ENCODE measurements at regions not wholly inside any gene's neighbourhood (a gene's known extent, or its start where the extent isn't known, plus 50 kb on each side); places are given as distances from the start of the nearest gene placed in this dataset.

DNA sequence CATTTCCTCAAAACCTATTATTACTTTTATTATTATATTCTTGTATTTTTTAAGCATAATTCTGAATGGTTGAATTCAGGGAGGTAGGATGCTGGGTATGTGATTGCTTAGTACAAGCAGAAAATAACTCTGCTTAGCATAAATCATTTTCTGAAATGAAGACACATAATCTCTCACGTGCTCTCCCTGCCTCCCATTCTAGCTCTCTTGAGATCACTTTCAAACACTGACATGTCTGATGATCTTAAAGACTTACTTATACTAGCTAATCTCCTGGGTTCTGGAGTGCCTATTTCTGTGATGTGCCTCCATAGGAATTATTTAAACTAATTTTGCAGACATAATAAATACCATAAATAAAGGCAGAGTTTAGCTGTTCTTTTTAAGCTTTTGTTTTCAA is 1136.0 kb downstream of the SUCLG1 start:
- BruUV-seq (replicated peaks), result no TSS peak

DNA sequence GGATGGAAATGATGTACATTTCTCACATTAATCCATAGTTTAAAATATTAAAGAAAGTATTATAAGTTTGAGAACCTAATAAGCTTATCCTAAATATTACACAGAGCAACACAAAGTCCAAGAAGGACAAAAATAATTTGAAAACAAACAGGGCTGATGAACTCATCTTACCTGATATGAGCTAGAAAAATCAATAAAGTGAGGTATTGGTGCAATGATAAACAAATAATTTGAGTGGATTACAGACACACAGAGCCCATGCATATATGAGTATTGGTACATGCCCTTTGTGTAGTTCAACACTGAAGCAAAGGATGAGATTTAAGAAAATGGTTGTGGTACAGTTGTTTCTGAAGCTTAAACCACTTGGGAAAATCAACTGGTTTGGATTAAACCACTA is 1139.0 kb downstream of the SUCLG1 start:
- POLR2A ChIA-PET (ENCODE audit: low non-redundant PET), result no interaction called here
- CTCF ChIA-PET, result no interaction called here

More for the DNA sequence above, 1136.0 kb downstream of the SUCLG1 start:
- peaks cover 30% of the 10 kb centered on the region for H3K9me3 ChIP-seq (ENCODE audit: low read depth, low read length, poor library complexity, severe bottlenecking)
- no peaks in the 10 kb centered on the region for H3K27me3 ChIP-seq (replicated peaks; ENCODE audit: insufficient read depth, low read depth, low read length, poor library complexity)
- intact Hi-C loops (cut with micrococcal nuclease; ENCODE audit: unreplicated experiment), result no loop called here
- no peaks in the 10 kb centered on the region for H3K4me1 ChIP-seq (ENCODE audit: insufficient read depth, low read length, poor library complexity, severe bottlenecking)
- no peak for DNase-seq (ENCODE audit: low spot score)
- TF ChIP-seq, protein P1, sequence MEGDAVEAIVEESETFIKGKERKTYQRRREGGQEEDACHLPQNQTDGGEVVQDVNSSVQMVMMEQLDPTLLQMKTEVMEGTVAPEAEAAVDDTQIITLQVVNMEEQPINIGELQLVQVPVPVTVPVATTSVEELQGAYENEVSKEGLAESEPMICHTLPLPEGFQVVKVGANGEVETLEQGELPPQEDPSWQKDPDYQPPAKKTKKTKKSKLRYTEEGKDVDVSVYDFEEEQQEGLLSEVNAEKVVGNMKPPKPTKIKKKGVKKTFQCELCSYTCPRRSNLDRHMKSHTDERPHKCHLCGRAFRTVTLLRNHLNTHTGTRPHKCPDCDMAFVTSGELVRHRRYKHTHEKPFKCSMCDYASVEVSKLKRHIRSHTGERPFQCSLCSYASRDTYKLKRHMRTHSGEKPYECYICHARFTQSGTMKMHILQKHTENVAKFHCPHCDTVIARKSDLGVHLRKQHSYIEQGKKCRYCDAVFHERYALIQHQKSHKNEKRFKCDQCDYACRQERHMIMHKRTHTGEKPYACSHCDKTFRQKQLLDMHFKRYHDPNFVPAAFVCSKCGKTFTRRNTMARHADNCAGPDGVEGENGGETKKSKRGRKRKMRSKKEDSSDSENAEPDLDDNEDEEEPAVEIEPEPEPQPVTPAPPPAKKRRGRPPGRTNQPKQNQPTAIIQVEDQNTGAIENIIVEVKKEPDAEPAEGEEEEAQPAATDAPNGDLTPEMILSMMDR (conservative IDR thresholded peaks at IDR 0.05; ENCODE audit: low read depth, low read length), result no peak
- TF ChIP-seq EZH2 (IDR thresholded peaks at IDR 0.05; ENCODE audit: borderline replicate concordance, low read depth, low read length, poor library complexity, severe bottlenecking), result no peak
- H3K27ac ChIP-seq (ENCODE audit: low read depth, low read length, poor library complexity, severe bottlenecking), result no peak overlapping the region
- no peak overlapping the region for H3K4me3 ChIP-seq (ENCODE audit: low read depth, low read length, poor library complexity, severe bottlenecking)
- CTCF ChIA-PET, result no interaction called here
- H3K36me3 ChIP-seq (ENCODE audit: insufficient read depth, low read length, poor library complexity, severe bottlenecking), result no peaks in the 10 kb centered on the region
- POLR2A ChIA-PET (ENCODE audit: low non-redundant PET), result no interaction called here

DNA sequence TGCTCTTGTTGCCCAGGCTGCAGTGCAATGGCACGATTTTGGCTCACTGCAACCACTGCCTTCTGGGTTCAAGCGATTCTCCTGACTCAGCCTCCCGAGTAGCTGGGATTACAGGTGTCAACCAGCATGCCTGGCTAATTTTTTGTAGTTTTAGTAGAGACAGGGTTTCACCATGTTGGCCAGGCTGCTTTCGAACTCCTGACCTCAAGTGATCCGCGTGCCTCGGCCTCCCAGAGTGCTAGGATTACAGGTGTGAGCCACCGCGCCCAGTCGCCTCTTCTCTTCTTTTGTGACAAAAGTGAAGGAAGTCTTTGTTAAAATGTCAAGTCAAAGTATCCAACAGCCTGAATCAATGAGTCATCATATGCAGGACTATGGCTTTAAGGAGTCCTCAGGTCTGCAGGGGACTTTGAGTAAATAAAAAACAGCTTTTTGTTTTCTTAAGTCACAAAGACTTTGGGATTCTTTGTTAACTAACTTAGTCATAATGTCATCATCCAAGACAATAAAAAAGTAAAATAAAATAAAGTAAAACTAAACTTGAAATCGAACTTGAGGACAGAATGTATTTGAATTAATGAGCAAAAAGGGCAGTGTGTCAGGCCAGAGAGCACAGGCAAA is 1153.2 kb downstream of the SUCLG1 start:
- intact Hi-C loops (cut with micrococcal nuclease; ENCODE audit: unreplicated experiment), result no loop called here
- ChIA-PET POLR2A (ENCODE audit: low non-redundant PET) (no interaction called here), CTCF (no interaction called here)
- H3K27me3 ChIP-seq (replicated peaks; ENCODE audit: insufficient read depth, low read depth, low read length, poor library complexity), result no peaks in the 10 kb centered on the region
- TF ChIP-seq, protein P1 (conservative IDR thresholded peaks at IDR 0.05; ENCODE audit: low read depth, low read length), result no peak
- no peak for TF ChIP-seq EZH2 (IDR thresholded peaks at IDR 0.05; ENCODE audit: borderline replicate concordance, low read depth, low read length, poor library complexity, severe bottlenecking)
- no peak for DNase-seq (ENCODE audit: low spot score)
- H3K4me3 ChIP-seq (ENCODE audit: low read depth, low read length, poor library complexity, severe bottlenecking), result no peak overlapping the region
- BruUV-seq (replicated peaks), result no TSS peak
- H3K27ac ChIP-seq (ENCODE audit: low read depth, low read length, poor library complexity, severe bottlenecking), result no peak overlapping the region
- H3K4me1 ChIP-seq (ENCODE audit: insufficient read depth, low read length, poor library complexity, severe bottlenecking), result no peaks in the 10 kb centered on the region
- no peaks in the 10 kb centered on the region for H3K36me3 ChIP-seq (ENCODE audit: insufficient read depth, low read length, poor library complexity, severe bottlenecking)
- peaks cover 15% of the 10 kb centered on the region for H3K9me3 ChIP-seq (ENCODE audit: low read depth, low read length, poor library complexity, severe bottlenecking)

More for the DNA sequence above, 1139.0 kb downstream of the SUCLG1 start:
- Histone ChIP-seq H3K4me3 (ENCODE audit: low read depth, low read length, poor library complexity, severe bottlenecking) (no peak overlapping the region), H3K9me3 (ENCODE audit: low read depth, low read length, poor library complexity, severe bottlenecking) (peaks cover 29% of the 10 kb centered on the region), H3K36me3 (ENCODE audit: insufficient read depth, low read length, poor library complexity, severe bottlenecking) (no peaks in the 10 kb centered on the region), H3K27ac (ENCODE audit: low read depth, low read length, poor library complexity, severe bottlenecking) (no peak overlapping the region), H3K27me3 (replicated peaks; ENCODE audit: insufficient read depth, low read depth, low read length, poor library complexity) (no peaks in the 10 kb centered on the region), H3K4me1 (ENCODE audit: insufficient read depth, low read length, poor library complexity, severe bottlenecking) (no peaks in the 10 kb centered on the region)
- BruUV-seq (replicated peaks), result no TSS peak
- no peak for TF ChIP-seq EZH2 (IDR thresholded peaks at IDR 0.05; ENCODE audit: borderline replicate concordance, low read depth, low read length, poor library complexity, severe bottlenecking)
- TF ChIP-seq, protein P1 (conservative IDR thresholded peaks at IDR 0.05; ENCODE audit: low read depth, low read length), result no peak
- intact Hi-C loops (cut with micrococcal nuclease; ENCODE audit: unreplicated experiment), result no loop called here
- no peak for DNase-seq (ENCODE audit: low spot score)

Data from A673 (cell line).